Stomach smooth muscle (tissue), 2 donors: ENCODE measurements at regions not wholly inside any gene's neighbourhood (a gene's known extent, or its start where the extent isn't known, plus 50 kb on each side); places are given as distances from the start of the nearest gene placed in this dataset.

Source experiments
- H3K27ac ChIP-seq: one replicate; pipeline ENCODE4 v1.7.0; 2013; ENCODE audit warnings: mild to moderate bottlenecking, low read length, inconsistent platforms
- H3K27me3 ChIP-seq, 2 donors: one replicate each; pipeline ENCODE4 v1.7.0; 2013; ENCODE audit warnings: low read length in 2 of 2; ENCODE audit not compliant: insufficient read depth in 2 of 2, control insufficient read depth in 1 of 2
- H3K36me3 ChIP-seq, 2 donors: one replicate each; pipeline ENCODE4 v1.7.0; 2013; ENCODE audit warnings: low read length in 2 of 2; ENCODE audit not compliant: control insufficient read depth in 2 of 2, insufficient read depth in 2 of 2
- H3K4me1 ChIP-seq: one replicate; pipeline ENCODE4 v1.7.0; 2013; ENCODE audit warnings: low read length; ENCODE audit not compliant: control insufficient read depth, insufficient read depth
- H3K4me3 ChIP-seq, 2 donors: one replicate each; pipeline ENCODE4 v1.7.0; 2013; ENCODE audit warnings: low read length in 2 of 2
- H3K9ac ChIP-seq, 2 donors: one replicate each; pipeline ENCODE4 v1.7.0; 2013; ENCODE audit warnings: low read length in 2 of 2, mild to moderate bottlenecking in 1 of 2
- H3K9me3 ChIP-seq, 2 donors: one replicate each; pipeline ENCODE4 v1.7.0; 2013; ENCODE audit warnings: low read length in 2 of 2; ENCODE audit not compliant: control insufficient read depth in 2 of 2
- donor health status: healthy.
- donor health status: Pancreatic carcinoma.

DNA sequence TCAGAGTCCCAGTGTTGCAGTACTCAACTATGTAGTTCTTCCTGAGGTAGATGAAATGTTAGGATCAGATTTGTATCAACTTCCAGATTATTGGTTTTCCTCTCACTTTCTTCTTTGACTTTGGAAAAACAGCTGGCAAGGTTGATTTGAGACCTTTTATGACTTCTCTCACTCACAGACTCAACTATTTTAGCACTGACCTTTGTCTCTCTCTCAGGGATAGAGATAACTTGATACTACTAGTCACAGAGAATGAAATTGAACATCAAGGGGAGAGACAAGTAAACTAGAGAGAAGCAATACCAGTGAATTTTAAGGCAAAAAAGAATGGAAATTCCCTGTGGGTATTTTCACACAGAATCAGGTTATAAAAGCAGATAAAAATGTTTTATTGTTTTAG, 159.7 kb upstream of the B3GALT2 start:
- no peaks in the 10 kb centered on the region for H3K27me3 ChIP-seq
- no peaks in the 10 kb centered on the region for H3K36me3 ChIP-seq
- H3K27ac ChIP-seq = no peak overlapping the region
- no peaks in the 10 kb centered on the region for H3K9me3 ChIP-seq
- no peaks in the 10 kb centered on the region for H3K4me1 ChIP-seq
- no peak overlapping the region for H3K9ac ChIP-seq
- no peak overlapping the region for H3K4me3 ChIP-seq

DNA sequence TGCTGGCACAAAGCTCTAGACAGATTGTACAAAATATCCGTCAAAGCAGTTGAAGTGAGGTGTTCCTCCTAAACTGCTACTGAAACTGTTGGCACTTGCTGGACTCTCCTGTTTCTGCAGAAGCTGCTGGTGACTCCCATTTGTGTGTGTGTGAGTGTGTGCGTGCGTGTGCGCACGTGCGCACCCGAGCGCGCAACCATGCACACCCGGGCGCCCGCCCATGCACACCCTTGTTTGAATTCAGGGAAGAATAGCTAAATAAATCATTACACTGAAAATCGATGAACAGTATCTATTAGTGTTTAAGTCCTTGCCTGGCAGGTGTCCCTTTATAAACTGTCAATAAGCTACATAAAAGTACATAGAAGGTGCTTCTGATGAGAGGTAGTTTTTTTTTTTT, 156.4 kb upstream of the B3GALT2 start:
- Histone ChIP-seq H3K4me1 (no peaks in the 10 kb centered on the region), H3K36me3 (no peaks in the 10 kb centered on the region), H3K9me3 (no peaks in the 10 kb centered on the region), H3K27me3 (no peaks in the 10 kb centered on the region), H3K9ac (no peak overlapping the region), H3K27ac (no peak overlapping the region), H3K4me3 (no peak overlapping the region)

DNA sequence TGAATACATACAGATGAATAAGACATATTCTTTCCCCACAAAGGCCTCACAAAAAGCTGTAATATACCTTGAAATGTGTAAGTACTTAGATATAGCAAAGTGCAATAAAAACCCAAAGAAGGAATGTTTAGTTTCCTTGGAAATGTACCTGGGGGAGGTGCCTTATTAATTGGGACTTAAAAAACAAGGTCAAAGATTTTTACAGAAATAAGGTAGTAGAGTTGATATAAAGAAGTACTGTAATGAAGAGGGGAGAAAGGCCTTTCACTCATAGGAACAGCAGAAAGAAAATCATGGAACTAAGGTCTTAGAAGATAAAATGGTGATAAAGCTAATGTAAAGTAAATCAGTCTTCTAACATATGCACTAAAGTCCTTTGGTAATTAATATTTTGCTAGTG, 153.9 kb upstream of the B3GALT2 start:
- H3K27me3 ChIP-seq = no peaks in the 10 kb centered on the region
- no peaks in the 10 kb centered on the region for H3K9me3 ChIP-seq
- H3K27ac ChIP-seq = no peak overlapping the region
- H3K9ac ChIP-seq = no peak overlapping the region
- H3K36me3 ChIP-seq = no peaks in the 10 kb centered on the region
- H3K4me1 ChIP-seq = no peaks in the 10 kb centered on the region
- H3K4me3 ChIP-seq = no peak overlapping the region

DNA sequence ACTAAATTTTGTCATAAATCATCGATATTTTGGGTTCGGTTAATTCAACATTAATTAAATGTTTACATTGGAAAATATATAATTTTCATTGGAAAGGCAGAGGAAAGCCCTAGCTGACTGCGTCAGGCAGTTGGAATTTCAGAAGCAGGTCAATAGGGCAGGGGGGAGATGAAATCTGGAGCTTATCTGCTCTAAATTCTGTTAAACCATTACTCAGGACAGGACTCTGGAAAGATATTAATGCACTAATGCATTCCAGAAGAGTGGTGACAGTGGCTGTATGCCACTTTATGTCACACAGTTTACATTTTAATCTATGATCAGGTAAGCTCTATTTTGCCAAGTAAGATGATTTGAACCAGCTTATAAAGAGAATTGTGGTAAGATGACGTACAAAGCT, 153.0 kb upstream of the B3GALT2 start:
- Histone ChIP-seq H3K9me3 (no peaks in the 10 kb centered on the region), H3K36me3 (no peaks in the 10 kb centered on the region), H3K9ac (no peak overlapping the region), H3K4me3 (no peak overlapping the region), H3K27me3 (no peaks in the 10 kb centered on the region), H3K27ac (no peak overlapping the region), H3K4me1 (no peaks in the 10 kb centered on the region)

DNA sequence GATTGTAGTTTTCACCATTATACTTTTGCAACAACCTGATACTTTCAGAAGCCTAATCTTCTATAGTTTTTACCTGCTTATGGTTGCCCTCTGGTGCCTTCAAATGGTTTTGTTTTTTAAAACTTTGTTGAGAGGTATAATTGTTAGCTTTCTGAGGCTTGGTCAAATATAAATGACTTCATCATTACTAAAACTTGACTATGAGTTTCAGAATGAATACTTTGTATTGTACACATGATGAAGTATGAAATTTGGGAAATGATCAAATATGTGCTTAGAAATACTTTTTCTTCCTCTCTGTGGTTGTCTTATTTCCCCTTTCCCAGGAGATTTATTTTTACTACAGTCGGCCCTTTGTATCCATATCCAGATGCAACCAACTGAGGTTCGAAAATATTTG, 151.8 kb upstream of the B3GALT2 start:
- no peak overlapping the region for H3K27ac ChIP-seq
- H3K27me3 ChIP-seq = no peaks in the 10 kb centered on the region
- H3K9me3 ChIP-seq = peaks cover 0 to 6% of the 10 kb centered on the region in 2 donors
- H3K9ac ChIP-seq = no peak overlapping the region
- H3K36me3 ChIP-seq = no peaks in the 10 kb centered on the region
- no peak overlapping the region for H3K4me3 ChIP-seq
- H3K4me1 ChIP-seq = no peaks in the 10 kb centered on the region

DNA sequence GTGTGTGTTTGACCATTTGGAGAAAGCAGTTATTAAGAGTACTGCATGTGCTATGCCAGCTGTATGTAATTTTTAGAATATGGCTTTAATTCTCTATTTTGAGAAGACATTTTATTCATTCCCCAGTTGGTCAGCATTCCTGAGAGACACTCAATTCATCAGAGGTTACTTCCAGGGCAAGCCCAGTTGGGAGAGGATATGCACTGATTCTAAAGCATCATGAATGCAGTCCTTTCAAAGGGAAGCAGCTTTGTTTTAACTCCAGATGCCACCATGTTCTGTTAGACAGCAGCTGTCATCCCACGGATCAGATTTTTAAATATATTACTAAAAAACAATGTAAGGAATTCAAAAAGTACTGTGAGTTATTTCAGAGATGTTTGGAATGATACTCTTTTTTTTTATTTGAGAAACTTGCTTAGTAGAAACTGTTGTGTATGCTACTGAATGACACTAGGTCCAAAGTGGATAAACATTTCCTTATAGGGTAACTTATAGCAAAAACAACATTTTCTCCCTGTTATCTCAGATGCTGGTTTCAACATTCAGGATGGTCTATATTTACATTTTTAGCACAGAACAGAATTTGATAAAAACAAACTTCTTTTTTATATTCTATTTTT, 149.5 kb upstream of the B3GALT2 start:
- Histone ChIP-seq H3K27me3 (no peaks in the 10 kb centered on the region), H3K9me3 (peaks cover 0 to 6% of the 10 kb centered on the region in 2 donors), H3K4me1 (no peaks in the 10 kb centered on the region), H3K9ac (no peak overlapping the region), H3K27ac (no peak overlapping the region), H3K36me3 (no peaks in the 10 kb centered on the region), H3K4me3 (no peak overlapping the region)

DNA sequence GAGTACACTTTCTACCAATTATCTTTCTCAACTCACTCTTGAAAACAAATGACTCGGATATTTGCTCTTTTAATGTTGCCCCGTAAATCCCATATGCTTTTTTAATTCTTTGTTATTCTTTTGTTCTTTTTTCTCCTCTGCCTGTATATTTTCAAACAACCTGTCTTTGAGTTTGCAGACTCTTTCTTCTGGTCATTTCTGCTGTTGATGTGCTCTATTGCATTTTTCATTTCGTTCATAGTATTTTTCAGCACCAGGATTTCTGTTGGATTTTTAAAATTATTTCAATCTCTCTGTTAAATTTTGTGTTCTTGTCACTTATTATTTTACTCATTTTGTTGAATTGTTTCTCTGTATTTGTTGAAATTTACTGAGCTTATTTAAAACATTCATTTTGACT, 146.8 kb upstream of the B3GALT2 start:
- no peak overlapping the region for H3K4me3 ChIP-seq
- H3K27me3 ChIP-seq = no peaks in the 10 kb centered on the region
- peaks cover 0 to 6% of the 10 kb centered on the region in 2 donors for H3K9me3 ChIP-seq
- no peaks in the 10 kb centered on the region for H3K36me3 ChIP-seq
- no peaks in the 10 kb centered on the region for H3K4me1 ChIP-seq
- H3K27ac ChIP-seq = no peak overlapping the region
- H3K9ac ChIP-seq = no peak overlapping the region

DNA sequence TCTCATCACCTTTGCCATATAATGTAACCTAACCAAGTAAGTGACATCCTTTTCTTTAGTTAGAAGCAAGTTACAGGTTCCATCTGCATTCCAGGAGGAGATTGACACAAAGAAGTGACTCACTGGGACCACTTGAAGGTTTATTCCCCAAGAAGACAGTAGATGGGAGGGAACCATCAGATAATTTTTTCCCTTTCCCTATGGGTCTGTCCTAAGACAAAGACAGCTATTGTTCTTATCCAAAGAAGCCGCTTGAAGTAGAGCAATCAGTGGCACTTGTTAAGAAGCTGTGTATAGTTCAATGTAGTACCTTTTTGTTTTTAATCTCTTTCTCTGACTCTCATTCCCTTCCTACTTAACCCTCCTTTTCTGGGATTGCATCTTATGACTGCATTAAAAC, 139.9 kb upstream of the B3GALT2 start:
- Histone ChIP-seq H3K4me3 (no peak overlapping the region), H3K9me3 (no peaks in the 10 kb centered on the region), H3K4me1 (no peaks in the 10 kb centered on the region), H3K27ac (no peak overlapping the region), H3K9ac (no peak overlapping the region), H3K36me3 (no peaks in the 10 kb centered on the region), H3K27me3 (no peaks in the 10 kb centered on the region)

DNA sequence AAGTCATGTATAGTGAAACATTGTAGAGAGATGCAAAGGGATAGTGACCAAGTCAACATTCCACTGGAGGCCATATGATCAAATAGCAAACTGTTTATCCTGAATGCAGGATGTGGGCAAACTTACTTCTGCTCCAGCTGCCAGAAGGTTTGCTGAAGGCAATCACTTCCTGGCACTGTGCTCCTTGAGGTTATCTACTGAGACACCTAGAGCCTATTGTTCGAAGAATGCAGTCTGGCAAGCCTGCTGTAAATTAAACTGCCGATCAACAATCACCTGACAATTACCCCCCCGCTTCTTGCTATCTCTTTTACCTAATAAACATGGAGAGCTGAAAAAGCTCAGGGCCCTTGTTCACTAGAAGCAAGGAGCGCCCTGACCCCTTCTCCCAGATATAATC, 139.4 kb upstream of the B3GALT2 start:
- Histone ChIP-seq H3K9ac (no peak overlapping the region), H3K36me3 (no peaks in the 10 kb centered on the region), H3K4me3 (no peak overlapping the region), H3K27me3 (no peaks in the 10 kb centered on the region), H3K27ac (no peak overlapping the region), H3K4me1 (no peaks in the 10 kb centered on the region), H3K9me3 (no peaks in the 10 kb centered on the region)

DNA sequence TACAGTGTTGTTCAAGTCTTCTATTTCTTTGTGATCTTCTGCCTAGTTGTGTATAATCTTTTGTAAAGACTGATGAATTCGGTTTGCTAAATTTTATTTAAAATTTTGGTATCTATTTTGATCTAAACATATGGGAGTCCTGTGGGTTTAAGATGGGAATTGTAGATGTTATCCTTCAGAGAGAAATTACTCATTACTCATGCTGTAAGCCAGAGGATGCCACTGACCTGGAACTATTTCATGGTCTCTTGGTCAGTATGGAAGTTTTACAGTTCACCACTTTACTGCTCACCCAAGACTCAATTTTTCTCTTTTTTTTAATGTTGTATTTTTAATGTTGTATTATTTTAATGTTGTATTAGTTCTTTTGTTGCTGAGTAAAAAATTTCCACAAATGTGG, 138.6 kb upstream of the B3GALT2 start:
- H3K4me3 ChIP-seq = no peak overlapping the region
- H3K9me3 ChIP-seq = no peaks in the 10 kb centered on the region
- H3K27ac ChIP-seq = no peak overlapping the region
- no peak overlapping the region for H3K9ac ChIP-seq
- no peaks in the 10 kb centered on the region for H3K36me3 ChIP-seq
- no peaks in the 10 kb centered on the region for H3K4me1 ChIP-seq
- H3K27me3 ChIP-seq = no peaks in the 10 kb centered on the region

DNA sequence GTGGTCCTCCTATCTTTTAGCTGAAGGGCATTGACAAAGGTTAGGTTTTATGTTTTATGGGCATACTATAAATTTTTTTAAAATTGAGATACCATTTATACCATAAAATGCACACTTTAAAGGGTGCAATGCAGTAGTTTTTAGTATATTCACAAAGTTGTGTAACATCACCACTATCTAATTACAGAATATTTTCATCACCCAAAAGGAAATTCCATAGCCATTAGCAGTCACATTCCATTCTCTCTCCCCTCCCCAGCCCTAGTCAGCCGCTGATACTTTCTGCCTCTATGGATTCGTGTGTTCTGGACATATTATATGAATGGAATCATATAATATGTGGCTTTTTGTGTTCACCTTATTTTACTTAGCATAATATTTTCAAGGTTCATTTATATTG, 135.8 kb upstream of the B3GALT2 start:
- no peaks in the 10 kb centered on the region for H3K4me1 ChIP-seq
- H3K27ac ChIP-seq = no peak overlapping the region
- no peak overlapping the region for H3K9ac ChIP-seq
- H3K27me3 ChIP-seq = no peaks in the 10 kb centered on the region
- no peaks in the 10 kb centered on the region for H3K36me3 ChIP-seq
- no peak overlapping the region for H3K4me3 ChIP-seq
- H3K9me3 ChIP-seq = no peaks in the 10 kb centered on the region
